Ishikawa (cell line): ENCODE measurements at regions not wholly inside any gene's neighbourhood (a gene's known extent, or its start where the extent isn't known, plus 50 kb on each side); places are given as distances from the start of the nearest gene placed in this dataset.

Source experiments
- CEBPB ChIP-seq: IDR thresholded peaks from 2 replicates; pipeline ENCODE4 v1.6.1; 2012
- EP300 ChIP-seq: IDR thresholded peaks from 2 replicates; pipeline ENCODE4 v1.6.1; 2012; ENCODE audit warnings: borderline replicate concordance
- FOXM1 ChIP-seq: IDR thresholded peaks from 2 replicates; pipeline ENCODE4 v1.6.1; 2012; ENCODE audit warnings: low read depth, borderline replicate concordance
- NFIC ChIP-seq: IDR thresholded peaks from 2 replicates; pipeline ENCODE4 v1.6.1; 2012
- RAD21 ChIP-seq: IDR thresholded peaks from 2 replicates; pipeline ENCODE4 v1.6.1; 2012; ENCODE audit warnings: low read depth
- TAF1 ChIP-seq: IDR thresholded peaks from 2 replicates; pipeline ENCODE4 v1.6.1; 2012; ENCODE audit warnings: low read depth, mild to moderate bottlenecking
- TEAD4 ChIP-seq: IDR thresholded peaks from 2 replicates; pipeline ENCODE4 v1.6.1; 2012
- YY1 ChIP-seq: IDR thresholded peaks from 2 replicates; pipeline ENCODE4 v1.6.1; 2012; ENCODE audit warnings: low read depth
- TF ChIP-seq, protein P1 (sequence below): IDR thresholded peaks from 2 replicates; pipeline ENCODE4 v1.6.1; 2012
- TF ChIP-seq, protein P2 (sequence below): IDR thresholded peaks from 2 replicates; pipeline ENCODE4 v1.6.1; 2012
- TF ChIP-seq, protein P3 (sequence below): IDR thresholded peaks from 2 replicates; pipeline ENCODE4 v1.6.1; 2012; ENCODE audit warnings: low read depth, mild to moderate bottlenecking

- TF ChIP-seq, protein P1, sequence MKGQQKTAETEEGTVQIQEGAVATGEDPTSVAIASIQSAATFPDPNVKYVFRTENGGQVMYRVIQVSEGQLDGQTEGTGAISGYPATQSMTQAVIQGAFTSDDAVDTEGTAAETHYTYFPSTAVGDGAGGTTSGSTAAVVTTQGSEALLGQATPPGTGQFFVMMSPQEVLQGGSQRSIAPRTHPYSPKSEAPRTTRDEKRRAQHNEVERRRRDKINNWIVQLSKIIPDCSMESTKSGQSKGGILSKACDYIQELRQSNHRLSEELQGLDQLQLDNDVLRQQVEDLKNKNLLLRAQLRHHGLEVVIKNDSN, result no peak
- TF ChIP-seq TAF1 (no peak), TEAD4 (no peak), EP300 (no peak), NFIC (no peak), CEBPB (no peak), YY1 (no peak), FOXM1 (no peak), RAD21 (no peak)
- TF ChIP-seq, protein P2, sequence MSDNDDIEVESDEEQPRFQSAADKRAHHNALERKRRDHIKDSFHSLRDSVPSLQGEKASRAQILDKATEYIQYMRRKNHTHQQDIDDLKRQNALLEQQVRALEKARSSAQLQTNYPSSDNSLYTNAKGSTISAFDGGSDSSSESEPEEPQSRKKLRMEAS, result no peak
- TF ChIP-seq, protein P3, sequence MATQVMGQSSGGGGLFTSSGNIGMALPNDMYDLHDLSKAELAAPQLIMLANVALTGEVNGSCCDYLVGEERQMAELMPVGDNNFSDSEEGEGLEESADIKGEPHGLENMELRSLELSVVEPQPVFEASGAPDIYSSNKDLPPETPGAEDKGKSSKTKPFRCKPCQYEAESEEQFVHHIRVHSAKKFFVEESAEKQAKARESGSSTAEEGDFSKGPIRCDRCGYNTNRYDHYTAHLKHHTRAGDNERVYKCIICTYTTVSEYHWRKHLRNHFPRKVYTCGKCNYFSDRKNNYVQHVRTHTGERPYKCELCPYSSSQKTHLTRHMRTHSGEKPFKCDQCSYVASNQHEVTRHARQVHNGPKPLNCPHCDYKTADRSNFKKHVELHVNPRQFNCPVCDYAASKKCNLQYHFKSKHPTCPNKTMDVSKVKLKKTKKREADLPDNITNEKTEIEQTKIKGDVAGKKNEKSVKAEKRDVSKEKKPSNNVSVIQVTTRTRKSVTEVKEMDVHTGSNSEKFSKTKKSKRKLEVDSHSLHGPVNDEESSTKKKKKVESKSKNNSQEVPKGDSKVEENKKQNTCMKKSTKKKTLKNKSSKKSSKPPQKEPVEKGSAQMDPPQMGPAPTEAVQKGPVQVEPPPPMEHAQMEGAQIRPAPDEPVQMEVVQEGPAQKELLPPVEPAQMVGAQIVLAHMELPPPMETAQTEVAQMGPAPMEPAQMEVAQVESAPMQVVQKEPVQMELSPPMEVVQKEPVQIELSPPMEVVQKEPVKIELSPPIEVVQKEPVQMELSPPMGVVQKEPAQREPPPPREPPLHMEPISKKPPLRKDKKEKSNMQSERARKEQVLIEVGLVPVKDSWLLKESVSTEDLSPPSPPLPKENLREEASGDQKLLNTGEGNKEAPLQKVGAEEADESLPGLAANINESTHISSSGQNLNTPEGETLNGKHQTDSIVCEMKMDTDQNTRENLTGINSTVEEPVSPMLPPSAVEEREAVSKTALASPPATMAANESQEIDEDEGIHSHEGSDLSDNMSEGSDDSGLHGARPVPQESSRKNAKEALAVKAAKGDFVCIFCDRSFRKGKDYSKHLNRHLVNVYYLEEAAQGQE, result no peak
Measured at GRCh38 chr9:20092561-20092960, 303.7 kb upstream of the SLC24A2 start.
